ENCODE measurements at regions not wholly inside any gene's neighbourhood (a gene's known extent, or its start where the extent isn't known, plus 50 kb on each side); places are given as distances from the start of the nearest gene placed in this dataset.

DNA sequence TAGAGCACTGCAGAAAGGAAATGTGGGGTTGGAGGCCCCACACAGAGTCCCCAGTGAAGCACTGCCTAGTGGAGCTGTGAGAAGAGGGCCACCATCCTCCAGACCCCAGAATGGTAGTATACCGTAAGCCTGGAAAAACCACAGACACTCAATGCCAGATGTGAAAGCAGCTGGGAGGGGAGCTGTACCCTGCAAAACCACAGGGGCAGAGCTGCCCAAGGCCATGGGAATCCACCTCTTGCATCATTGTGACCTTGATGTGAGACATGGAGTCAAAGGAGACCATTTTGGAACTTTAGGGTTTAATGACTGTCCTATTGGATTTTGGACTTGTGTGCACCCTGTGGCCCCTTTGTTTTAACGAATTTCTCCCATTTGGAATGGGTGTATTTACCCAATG lies 75.3 kb upstream of the SERPINE2 start:
- TF ChIP-seq, protein P1, sequence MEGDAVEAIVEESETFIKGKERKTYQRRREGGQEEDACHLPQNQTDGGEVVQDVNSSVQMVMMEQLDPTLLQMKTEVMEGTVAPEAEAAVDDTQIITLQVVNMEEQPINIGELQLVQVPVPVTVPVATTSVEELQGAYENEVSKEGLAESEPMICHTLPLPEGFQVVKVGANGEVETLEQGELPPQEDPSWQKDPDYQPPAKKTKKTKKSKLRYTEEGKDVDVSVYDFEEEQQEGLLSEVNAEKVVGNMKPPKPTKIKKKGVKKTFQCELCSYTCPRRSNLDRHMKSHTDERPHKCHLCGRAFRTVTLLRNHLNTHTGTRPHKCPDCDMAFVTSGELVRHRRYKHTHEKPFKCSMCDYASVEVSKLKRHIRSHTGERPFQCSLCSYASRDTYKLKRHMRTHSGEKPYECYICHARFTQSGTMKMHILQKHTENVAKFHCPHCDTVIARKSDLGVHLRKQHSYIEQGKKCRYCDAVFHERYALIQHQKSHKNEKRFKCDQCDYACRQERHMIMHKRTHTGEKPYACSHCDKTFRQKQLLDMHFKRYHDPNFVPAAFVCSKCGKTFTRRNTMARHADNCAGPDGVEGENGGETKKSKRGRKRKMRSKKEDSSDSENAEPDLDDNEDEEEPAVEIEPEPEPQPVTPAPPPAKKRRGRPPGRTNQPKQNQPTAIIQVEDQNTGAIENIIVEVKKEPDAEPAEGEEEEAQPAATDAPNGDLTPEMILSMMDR (IDR thresholded peaks at IDR 0.05) = no peak
- TF ChIP-seq POLR2A (IDR thresholded peaks at IDR 0.05) = no peak

Measured in right lobe of liver (tissue), 4 donors.